H1 (cell line): ENCODE measurements at regions not wholly inside any gene's neighbourhood (a gene's known extent, or its start where the extent isn't known, plus 50 kb on each side); places are given as distances from the start of the nearest gene placed in this dataset.

ENCODE experiments used
- CHD7 ChIP-seq: fragments of 300-600 bp; sonication (generic); IDR thresholded peaks from 2 replicates; pipeline ENCODE4 v1.7.1; 2012; ENCODE audit warnings: low read length, moderate library complexity, mild to moderate bottlenecking, inconsistent platforms; ENCODE audit not compliant: insufficient replicate concordance
- MAX ChIP-seq: IDR thresholded peaks from 2 replicates; pipeline ENCODE4 v1.6.1; 2012; ENCODE audit warnings: inconsistent platforms
- POU5F1 ChIP-seq: IDR thresholded peaks from 2 replicates; pipeline ENCODE4 v1.6.1; 2011; ENCODE audit warnings: low read depth, mild to moderate bottlenecking, low read length, moderate library complexity
- RXRA ChIP-seq: IDR thresholded peaks from 2 replicates; pipeline ENCODE4 v1.6.1; 2011; ENCODE audit warnings: low read depth, mild to moderate bottlenecking, low read length, moderate library complexity; ENCODE audit not compliant: insufficient read depth
- TCF12 ChIP-seq: IDR thresholded peaks from 2 replicates; pipeline ENCODE4 v1.6.1; 2011; ENCODE audit warnings: low read depth, mild to moderate bottlenecking, low read length

GRCh38 chr3:64867224-64867623 lies 179.4 kb upstream of the ADAMTS9 start (continued):
- TF ChIP-seq CHD7 = no peak
- no peak for TF ChIP-seq MAX
- TF ChIP-seq POU5F1 = no peak
- no peak for TF ChIP-seq TCF12
- no peak for TF ChIP-seq RXRA
